Skeletal muscle cell (primary cell): ENCODE measurements at regions not wholly inside any gene's neighbourhood (a gene's known extent, or its start where the extent isn't known, plus 50 kb on each side); places are given as distances from the start of the nearest gene placed in this dataset.

Experiments
- DNase-seq: peaks from one replicate; pipeline ENCODE4 v3.0.0-alpha.2; 2010; ENCODE audit warnings: low read depth
- H3K4me3 ChIP-seq: 2 replicates; pipeline ENCODE4 v1.5.1; 2011; ENCODE audit warnings: low read depth, mild to moderate bottlenecking, control low read depth, low read length, moderate library complexity

GRCh38 chr14:48957486-48957885 lies 628.7 kb downstream of the RPS29 start:
- DNase-seq = no peak
- H3K4me3 ChIP-seq = no peak overlapping the region

- H3K4me3 ChIP-seq = no peak overlapping the region
- no peak for DNase-seq
These were observed 630.3 kb downstream of the RPS29 start for GRCh38 chr14:48955857-48956256.

GRCh38 chr14:48954446-48954845 lies 631.7 kb downstream of the RPS29 start:
- no peak overlapping the region for H3K4me3 ChIP-seq
- DNase-seq = no peak

- no peak for DNase-seq
- H3K4me3 ChIP-seq = no peak overlapping the region
These were observed 641.4 kb downstream of the RPS29 start for GRCh38 chr14:48944809-48945208.

- H3K4me3 ChIP-seq = no peak overlapping the region
- DNase-seq = no peak
These were observed 642.3 kb downstream of the RPS29 start for GRCh38 chr14:48943913-48944312.

GRCh38 chr14:48937541-48938195 lies 648.5 kb downstream of the RPS29 start:
- peak; percentile 53 for DNase-seq
- no peak overlapping the region for H3K4me3 ChIP-seq

- DNase-seq = no peak
- H3K4me3 ChIP-seq = no peak overlapping the region
These were observed 649.3 kb downstream of the RPS29 start for GRCh38 chr14:48936849-48937248.

- H3K4me3 ChIP-seq = no peak overlapping the region
- DNase-seq = peak; percentile 36
These were observed 649.8 kb downstream of the RPS29 start for GRCh38 chr14:48936362-48936761.

GRCh38 chr14:48925184-48925583 lies 661.0 kb downstream of the RPS29 start:
- no peak overlapping the region for H3K4me3 ChIP-seq
- no peak for DNase-seq

GRCh38 chr14:48914921-48915320 lies 671.3 kb downstream of the RPS29 start:
- H3K4me3 ChIP-seq = no peak overlapping the region
- no peak for DNase-seq

- DNase-seq = no peak
- no peak overlapping the region for H3K4me3 ChIP-seq
These were observed 671.8 kb downstream of the RPS29 start for GRCh38 chr14:48914382-48914781.

- no peak overlapping the region for H3K4me3 ChIP-seq
- no peak for DNase-seq
These were observed 685.6 kb downstream of the RPS29 start for GRCh38 chr14:48900565-48900964.

- no peak overlapping the region for H3K4me3 ChIP-seq
- peak; percentile 7 for DNase-seq
These were observed 695.8 kb downstream of the RPS29 start for GRCh38 chr14:48890333-48890732.

GRCh38 chr14:48876806-48877340 lies 709.3 kb downstream of the RPS29 start:
- DNase-seq = no peak
- no peak overlapping the region for H3K4me3 ChIP-seq

- no peak overlapping the region for H3K4me3 ChIP-seq
- no peak for DNase-seq
These were observed 711.5 kb downstream of the RPS29 start for GRCh38 chr14:48874711-48875110.

- no peak overlapping the region for H3K4me3 ChIP-seq
- DNase-seq = no peak
These were observed 728.8 kb downstream of the RPS29 start for GRCh38 chr14:48857366-48857765.

GRCh38 chr14:48853159-48853558 lies 733.0 kb downstream of the RPS29 start:
- no peak for DNase-seq

GRCh38 chr14:48849741-48850322 lies 736.3 kb downstream of the RPS29 start:
- DNase-seq = no peak
- H3K4me3 ChIP-seq = no peak overlapping the region

More at GRCh38 chr14:48853159-48853558, 733.0 kb downstream of the RPS29 start:
- no peak overlapping the region for H3K4me3 ChIP-seq

GRCh38 chr14:48842785-48843184 lies 743.4 kb downstream of the RPS29 start:
- H3K4me3 ChIP-seq = no peak overlapping the region
- no peak for DNase-seq

GRCh38 chr14:48826058-48826457 lies 760.1 kb downstream of the RPS29 start:
- DNase-seq = no peak

GRCh38 chr14:48814562-48814961 lies 771.6 kb downstream of the RPS29 start:
- DNase-seq = no peak
- no peak overlapping the region for H3K4me3 ChIP-seq

More at GRCh38 chr14:48826058-48826457, 760.1 kb downstream of the RPS29 start:
- no peak overlapping the region for H3K4me3 ChIP-seq
